Lung (tissue), 11 donors: ENCODE measurements at regions not wholly inside any gene's neighbourhood (a gene's known extent, or its start where the extent isn't known, plus 50 kb on each side); places are given as distances from the start of the nearest gene placed in this dataset.

Experiments
- ATAC-seq: fragments of 200-7000 bp; cut with Tn5 transposase; one replicate; pipeline ENCODE4 v1.9.1; 2020; ENCODE audit warnings: moderate number of reproducible peaks; ENCODE audit not compliant: insufficient read depth, low FRiP score
- DNase-seq, 3 donors: peaks; one replicate each; pipeline ENCODE4 v3.0.0-alpha.2; 2013 to 2017
- H3K27ac ChIP-seq, 2 donors: one replicate each; pipeline ENCODE4 v1.5.1; 2013; ENCODE audit warnings: mild to moderate bottlenecking in 2 of 2, moderate library complexity in 2 of 2, control low read depth in 1 of 2, inconsistent platforms in 1 of 2, low read depth in 1 of 2, low read length in 1 of 2
- H3K27me3 ChIP-seq, 3 donors: one replicate each; pipeline ENCODE4 v1.5.1; 2013; ENCODE audit warnings: low read length in 2 of 3; ENCODE audit not compliant: control insufficient read depth in 3 of 3, insufficient read depth in 3 of 3
- H3K36me3 ChIP-seq, 4 donors: one replicate each; pipeline ENCODE4 v1.5.1; 2013; ENCODE audit warnings: low read length in 4 of 4, mild to moderate bottlenecking in 1 of 4, moderate library complexity in 1 of 4; ENCODE audit not compliant: control insufficient read depth in 4 of 4, insufficient read depth in 4 of 4
- H3K4me1 ChIP-seq, 5 donors: one replicate each; pipeline ENCODE4 v1.5.1; 2013; ENCODE audit warnings: low read length in 5 of 5, mild to moderate bottlenecking in 2 of 5, moderate library complexity in 1 of 5; ENCODE audit not compliant: control insufficient read depth in 5 of 5, insufficient read depth in 5 of 5
- H3K4me3 ChIP-seq: one replicate; pipeline ENCODE4 v1.5.1; 2013; ENCODE audit warnings: mild to moderate bottlenecking, control low read depth, moderate library complexity
- H3K9ac ChIP-seq, 2 donors: one replicate each; pipeline ENCODE4 v1.5.1; 2013; ENCODE audit warnings: low read length in 2 of 2, control low read depth in 1 of 2; ENCODE audit not compliant: insufficient read depth in 1 of 2
- H3K9me3 ChIP-seq, 4 donors: one replicate each; pipeline ENCODE4 v1.5.1; 2013; ENCODE audit warnings: low read length in 3 of 4, mild to moderate bottlenecking in 1 of 4, moderate library complexity in 1 of 4; ENCODE audit not compliant: control insufficient read depth in 4 of 4, insufficient read depth in 3 of 4
- WGBS, 2 donors: extraction: QIAGEN DNeasy Blood & Tissue Kit; methylation state at CpG; one replicate each; pipeline ENCODE4 v1.1.7; 2013; 5-methylcytosine and 5-hydroxymethylcytosine counted together
- TF ChIP-seq, protein P1 (sequence below): IDR thresholded peaks from 2 replicates; pipeline ENCODE4 v1.5.1; 2012; ENCODE audit warnings: mild to moderate bottlenecking; ENCODE audit errors: control extremely low read depth, extremely low read depth
- donor health status: control.
- donor health status: control.
- donor health status: Bipolar disorder and iron deficiency.
- donor health status: healthy.
- donor health status: DM: yes; HTN: yes; CAD: no.

DNA sequence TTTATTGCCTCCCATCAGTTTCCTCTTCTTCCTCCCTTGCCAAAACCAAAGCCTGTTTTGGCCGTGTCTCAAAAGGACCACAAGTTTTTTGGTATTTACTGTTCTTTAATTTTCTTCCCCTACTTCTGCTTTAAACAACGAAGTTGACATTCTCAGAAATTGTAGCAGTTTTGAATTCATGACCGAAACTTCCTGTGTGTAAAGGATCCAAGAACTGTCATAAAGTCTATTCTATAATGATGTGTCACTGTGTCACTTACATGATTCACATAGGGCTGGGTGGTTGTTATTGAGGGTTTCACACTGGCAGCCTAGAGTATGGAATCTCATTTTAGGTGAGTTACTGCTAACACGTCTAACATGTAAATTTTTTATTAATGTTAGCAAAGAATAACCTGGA lies 741.0 kb upstream of the KLHL1 start:
- DNase-seq = no peak
- 21 to 47% methylated on average over 4 of the region's 4 CpGs for WGBS, 2 donors
- ATAC-seq = no peak
- Histone ChIP-seq H3K9me3 (peaks cover 0 to 3% (median 0%) of the 10 kb centered on the region in 4 donors), H3K27ac (no peak overlapping the region), H3K36me3 (no peaks in the 10 kb centered on the region), H3K4me3 (no peak overlapping the region), H3K9ac (no peak overlapping the region), H3K27me3 (no peaks in the 10 kb centered on the region), H3K4me1 (no peaks in the 10 kb centered on the region)
- TF ChIP-seq, protein P1, sequence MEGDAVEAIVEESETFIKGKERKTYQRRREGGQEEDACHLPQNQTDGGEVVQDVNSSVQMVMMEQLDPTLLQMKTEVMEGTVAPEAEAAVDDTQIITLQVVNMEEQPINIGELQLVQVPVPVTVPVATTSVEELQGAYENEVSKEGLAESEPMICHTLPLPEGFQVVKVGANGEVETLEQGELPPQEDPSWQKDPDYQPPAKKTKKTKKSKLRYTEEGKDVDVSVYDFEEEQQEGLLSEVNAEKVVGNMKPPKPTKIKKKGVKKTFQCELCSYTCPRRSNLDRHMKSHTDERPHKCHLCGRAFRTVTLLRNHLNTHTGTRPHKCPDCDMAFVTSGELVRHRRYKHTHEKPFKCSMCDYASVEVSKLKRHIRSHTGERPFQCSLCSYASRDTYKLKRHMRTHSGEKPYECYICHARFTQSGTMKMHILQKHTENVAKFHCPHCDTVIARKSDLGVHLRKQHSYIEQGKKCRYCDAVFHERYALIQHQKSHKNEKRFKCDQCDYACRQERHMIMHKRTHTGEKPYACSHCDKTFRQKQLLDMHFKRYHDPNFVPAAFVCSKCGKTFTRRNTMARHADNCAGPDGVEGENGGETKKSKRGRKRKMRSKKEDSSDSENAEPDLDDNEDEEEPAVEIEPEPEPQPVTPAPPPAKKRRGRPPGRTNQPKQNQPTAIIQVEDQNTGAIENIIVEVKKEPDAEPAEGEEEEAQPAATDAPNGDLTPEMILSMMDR = no peak

DNA sequence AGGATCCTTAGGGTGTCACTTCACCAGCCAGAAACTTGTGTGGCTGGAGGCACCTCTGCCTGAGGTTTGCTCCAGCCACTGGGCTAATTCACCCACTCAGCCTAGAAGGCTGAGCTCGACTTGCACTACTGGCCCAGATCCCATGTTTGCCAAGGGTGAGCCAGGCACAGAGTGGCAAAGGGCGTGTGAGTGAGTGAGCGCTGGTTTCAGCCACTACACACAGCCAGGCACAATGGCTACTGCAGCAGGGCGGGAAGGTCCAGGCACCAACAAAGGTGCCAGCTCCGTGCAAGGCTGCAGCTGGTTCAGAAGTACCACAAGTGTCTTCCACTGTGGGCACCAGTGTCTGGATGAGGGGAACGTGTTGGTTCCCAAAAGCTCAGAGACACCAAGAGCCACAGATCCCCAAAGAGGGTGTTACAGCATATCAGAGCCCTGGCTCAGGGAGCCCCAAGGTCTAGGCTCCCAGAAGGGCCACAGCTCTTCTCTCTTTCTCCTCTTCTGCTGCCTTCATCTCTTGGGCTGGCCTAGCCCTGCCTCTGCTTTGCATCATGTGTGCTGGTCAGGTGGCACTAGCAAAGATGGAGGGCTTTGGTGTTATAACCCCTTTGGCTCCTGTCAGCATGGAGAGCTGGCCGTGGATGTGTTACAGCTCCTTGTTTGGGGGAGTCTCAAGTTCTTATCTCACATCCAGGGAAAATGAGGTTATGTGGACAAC lies 736.3 kb upstream of the KLHL1 start:
- H3K27ac ChIP-seq = no peak overlapping the region
- TF ChIP-seq, protein P1 = no peak
- no peaks in the 10 kb centered on the region for H3K36me3 ChIP-seq
- 83 to 93% methylated on average over 7 of the region's 7 CpGs for WGBS, 2 donors
- ATAC-seq = no peak
- peaks cover 0 to 4% (median 0%) of the 10 kb centered on the region in 4 donors for H3K9me3 ChIP-seq
- H3K27me3 ChIP-seq = no peaks in the 10 kb centered on the region
- DNase-seq = no peak
- H3K4me1 ChIP-seq = no peaks in the 10 kb centered on the region
- H3K9ac ChIP-seq = no peak overlapping the region
- H3K4me3 ChIP-seq = no peak overlapping the region

DNA sequence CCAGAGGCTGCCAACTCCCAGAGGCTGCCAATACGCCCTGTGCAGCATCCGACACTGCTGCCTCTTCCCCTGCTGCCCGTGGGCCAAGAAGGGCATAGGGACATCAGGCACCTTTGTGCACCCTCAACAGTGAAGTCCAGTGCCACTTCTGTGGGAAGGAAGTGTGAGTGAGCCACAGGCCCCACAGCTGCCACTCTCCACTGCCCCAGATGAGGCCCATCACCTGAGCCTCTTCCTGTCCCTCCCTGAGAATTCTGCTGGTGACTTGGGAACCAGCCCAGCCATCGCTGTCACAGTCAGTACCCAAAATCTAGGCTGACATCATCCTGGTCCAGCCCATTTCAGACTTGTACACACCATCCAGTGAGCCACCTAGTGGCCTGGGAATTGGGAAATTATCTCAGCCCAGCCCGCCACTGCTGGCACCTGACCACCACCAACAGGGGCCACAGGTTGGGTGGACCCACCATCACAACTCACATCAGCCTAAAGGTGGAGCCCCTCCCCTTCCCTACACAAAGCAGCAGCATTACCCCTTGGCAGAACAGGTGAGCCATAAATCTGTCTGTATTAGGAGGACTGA lies 733.9 kb upstream of the KLHL1 start:
- Histone ChIP-seq H3K4me3 (no peak overlapping the region), H3K9me3 (peaks cover 0 to 4% (median 0%) of the 10 kb centered on the region in 4 donors), H3K9ac (no peak overlapping the region), H3K27me3 (no peaks in the 10 kb centered on the region), H3K36me3 (no peaks in the 10 kb centered on the region), H3K4me1 (no peaks in the 10 kb centered on the region), H3K27ac (no peak overlapping the region)
- DNase-seq = no peak
- TF ChIP-seq, protein P1 = no peak
- no peak for ATAC-seq
- WGBS, 2 donors = 86 to 96% methylated on average over 5 of the region's 5 CpGs
